Endothelial cell of umbilical vein (primary cell): ENCODE measurements at regions not wholly inside any gene's neighbourhood (a gene's known extent, or its start where the extent isn't known, plus 50 kb on each side); places are given as distances from the start of the nearest gene placed in this dataset.

Experiments used
- CTCF ChIP-seq, 2 donors: IDR thresholded peaks; 1 replicate in 1 of 2; 2 replicates in 1 of 2; pipeline ENCODE4 v1.5.1; 2011; ENCODE audit warnings: low read length in 2 of 2, mild to moderate bottlenecking in 2 of 2, moderate library complexity in 2 of 2, control low read depth in 1 of 2, inconsistent platforms in 1 of 2, low read depth in 1 of 2; ENCODE audit not compliant: insufficient read depth in 1 of 2; ENCODE audit errors: extremely low read depth in 1 of 2
- EZH2 ChIP-seq: IDR thresholded peaks from 2 replicates; pipeline ENCODE4 v1.6.1; 2012; ENCODE audit warnings: borderline replicate concordance, low read depth, mild to moderate bottlenecking, moderate library complexity, low read length, inconsistent platforms; ENCODE audit not compliant: severe bottlenecking
- GATA2 ChIP-seq: IDR thresholded peaks from 2 replicates; pipeline ENCODE4 v1.7.0; 2011; ENCODE audit warnings: low read depth, mild to moderate bottlenecking, moderate library complexity, mixed read lengths, low read length; ENCODE audit not compliant: insufficient read length, insufficient read depth
- MYC ChIP-seq: IDR thresholded peaks from one replicate; pipeline ENCODE4 v1.6.1; 2011; ENCODE audit warnings: mild to moderate bottlenecking, low read depth, low read length
- POLR2A ChIP-seq: IDR thresholded peaks from 2 replicates; pipeline ENCODE4 v1.6.1; 2012; ENCODE audit warnings: low read depth, mild to moderate bottlenecking, control low read depth, low read length
- POLR2AphosphoS5 ChIP-seq: IDR thresholded peaks from 2 replicates; pipeline ENCODE4 v1.6.1; 2012; ENCODE audit warnings: low read depth, mild to moderate bottlenecking, control low read depth, low read length, moderate library complexity; ENCODE audit not compliant: insufficient read depth
- TF ChIP-seq, protein P1 (sequence below): IDR thresholded peaks from 2 replicates; pipeline ENCODE4 v1.6.1; 2011; ENCODE audit not compliant: insufficient read depth, insufficient read length

GRCh38 chr7:142454862-142455261 is 197.0 kb upstream of the PRSS58 start:
- no peak for TF ChIP-seq EZH2
- TF ChIP-seq POLR2A: no peak
- TF ChIP-seq CTCF (IDR thresholded peaks at IDR 0.05; ENCODE audit: extremely low read depth in 1 of 2, insufficient read depth in 1 of 2, low read depth in 1 of 2, low read length in 2 of 2): no peak
- TF ChIP-seq POLR2AphosphoS5: no peak
- no peak for TF ChIP-seq MYC
- TF ChIP-seq, protein P1, sequence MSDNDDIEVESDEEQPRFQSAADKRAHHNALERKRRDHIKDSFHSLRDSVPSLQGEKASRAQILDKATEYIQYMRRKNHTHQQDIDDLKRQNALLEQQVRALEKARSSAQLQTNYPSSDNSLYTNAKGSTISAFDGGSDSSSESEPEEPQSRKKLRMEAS: no peak
- TF ChIP-seq GATA2: no peak
